NB4 (cell line): ENCODE measurements at regions not wholly inside any gene's neighbourhood (a gene's known extent, or its start where the extent isn't known, plus 50 kb on each side); places are given as distances from the start of the nearest gene placed in this dataset.

Experiments
- CTCF ChIP-seq: IDR thresholded peaks from one replicate; pipeline ENCODE4 v1.5.1; 2012; ENCODE audit warnings: low read depth, low read length
- POLR2A ChIP-seq: IDR thresholded peaks from 2 replicates; pipeline ENCODE4 v1.6.1; 2011; ENCODE audit warnings: mild to moderate bottlenecking; ENCODE audit not compliant: insufficient read length; ENCODE audit errors: extremely low read depth

DNA sequence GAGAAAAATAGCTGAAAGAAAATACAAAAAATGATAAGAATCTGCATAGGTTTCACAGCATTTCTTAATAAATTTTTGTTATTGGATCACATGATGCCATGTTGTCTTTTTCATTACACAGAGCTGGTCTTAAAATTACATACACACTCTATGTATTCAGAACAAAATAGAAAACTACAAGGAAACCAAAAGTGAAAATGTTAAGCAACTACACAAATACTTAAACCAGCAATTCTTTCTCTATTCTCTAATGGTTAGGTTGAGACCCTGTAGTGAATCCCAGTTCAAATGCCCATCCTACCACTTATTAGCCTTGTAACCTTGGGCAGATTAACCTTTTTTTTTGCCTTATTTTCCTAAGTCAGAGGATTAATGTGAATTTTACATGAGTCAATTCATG is 2311.2 kb downstream of the PCDH7 start:
- TF ChIP-seq CTCF: no peak
- TF ChIP-seq POLR2A: no peak
